ENCODE measurements at regions not wholly inside any gene's neighbourhood (a gene's known extent, or its start where the extent isn't known, plus 50 kb on each side); places are given as distances from the start of the nearest gene placed in this dataset.

DNA sequence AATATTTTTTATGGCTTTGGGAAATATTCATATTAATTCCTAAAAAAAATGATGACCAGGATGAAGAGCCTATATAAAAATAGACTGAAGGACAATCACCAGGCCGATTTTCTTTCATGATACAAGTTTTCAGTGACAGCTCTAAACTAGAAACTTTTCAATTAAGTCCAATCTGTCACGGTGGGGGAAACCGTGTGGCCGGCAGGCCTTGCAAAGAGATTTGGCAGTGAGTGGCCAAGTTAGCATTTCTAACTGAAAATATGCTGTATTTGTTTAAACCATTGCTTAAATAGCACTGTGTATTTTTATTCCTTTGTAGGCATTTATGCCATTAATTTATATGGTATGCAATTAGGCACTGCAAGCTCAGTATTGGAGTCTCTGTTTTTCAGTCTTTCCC lies 294.5 kb upstream of the NRIP1 start:
- TF ChIP-seq POLR2AphosphoS5 (IDR thresholded peaks at IDR 0.05): no peak
- TF ChIP-seq, protein P1, sequence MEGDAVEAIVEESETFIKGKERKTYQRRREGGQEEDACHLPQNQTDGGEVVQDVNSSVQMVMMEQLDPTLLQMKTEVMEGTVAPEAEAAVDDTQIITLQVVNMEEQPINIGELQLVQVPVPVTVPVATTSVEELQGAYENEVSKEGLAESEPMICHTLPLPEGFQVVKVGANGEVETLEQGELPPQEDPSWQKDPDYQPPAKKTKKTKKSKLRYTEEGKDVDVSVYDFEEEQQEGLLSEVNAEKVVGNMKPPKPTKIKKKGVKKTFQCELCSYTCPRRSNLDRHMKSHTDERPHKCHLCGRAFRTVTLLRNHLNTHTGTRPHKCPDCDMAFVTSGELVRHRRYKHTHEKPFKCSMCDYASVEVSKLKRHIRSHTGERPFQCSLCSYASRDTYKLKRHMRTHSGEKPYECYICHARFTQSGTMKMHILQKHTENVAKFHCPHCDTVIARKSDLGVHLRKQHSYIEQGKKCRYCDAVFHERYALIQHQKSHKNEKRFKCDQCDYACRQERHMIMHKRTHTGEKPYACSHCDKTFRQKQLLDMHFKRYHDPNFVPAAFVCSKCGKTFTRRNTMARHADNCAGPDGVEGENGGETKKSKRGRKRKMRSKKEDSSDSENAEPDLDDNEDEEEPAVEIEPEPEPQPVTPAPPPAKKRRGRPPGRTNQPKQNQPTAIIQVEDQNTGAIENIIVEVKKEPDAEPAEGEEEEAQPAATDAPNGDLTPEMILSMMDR (IDR thresholded peaks at IDR 0.05): no peak

Data from breast epithelium (tissue), 3 donors.